ENCODE measurements at regions not wholly inside any gene's neighbourhood (a gene's known extent, or its start where the extent isn't known, plus 50 kb on each side); places are given as distances from the start of the nearest gene placed in this dataset.

DNA sequence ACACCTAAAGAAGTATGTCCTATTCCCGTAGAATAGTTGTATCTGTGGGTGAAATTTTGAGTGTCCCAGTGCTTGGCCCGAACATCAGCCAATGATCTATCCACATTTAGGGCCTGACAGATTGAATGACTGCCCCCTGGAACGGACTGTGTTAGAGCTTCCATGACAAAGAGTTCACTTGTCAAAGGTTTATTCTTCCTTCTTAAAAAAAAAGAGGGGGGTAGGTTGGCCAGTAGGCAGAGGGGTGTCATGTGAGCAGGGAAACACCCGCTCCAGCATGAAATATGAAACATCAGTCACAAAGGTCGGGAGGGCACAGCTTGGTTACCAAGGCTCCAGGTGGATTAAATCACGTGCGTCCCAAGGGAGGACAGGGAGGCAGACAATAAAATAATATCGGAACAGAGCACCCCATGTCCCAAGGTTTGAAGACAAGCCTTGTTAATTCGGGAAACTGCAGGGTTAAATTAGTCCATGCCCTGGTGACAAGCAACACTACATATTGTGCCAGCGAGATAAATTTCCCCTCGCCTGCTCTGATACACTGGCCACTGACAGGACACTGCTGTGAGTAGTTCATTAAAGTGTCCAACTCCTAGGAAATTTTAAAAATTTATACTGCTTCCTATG is 401.2 kb downstream of the IRX1 start:
- no peak overlapping the region for H3K27ac Mint-ChIP-seq
- no peaks in the 10 kb centered on the region for H3K27me3 Mint-ChIP-seq
- no peak overlapping the region for H3K4me3 Mint-ChIP-seq
- intact Hi-C loops (cut with micrococcal nuclease) = no loop called here
- H3K36me3 Mint-ChIP-seq (ENCODE audit: low read depth) = no peaks in the 10 kb centered on the region
- no peak for DNase-seq
- H3K4me1 Mint-ChIP-seq = no peaks in the 10 kb centered on the region
- peaks cover 4% of the 10 kb centered on the region for H3K9me3 Mint-ChIP-seq

DNA sequence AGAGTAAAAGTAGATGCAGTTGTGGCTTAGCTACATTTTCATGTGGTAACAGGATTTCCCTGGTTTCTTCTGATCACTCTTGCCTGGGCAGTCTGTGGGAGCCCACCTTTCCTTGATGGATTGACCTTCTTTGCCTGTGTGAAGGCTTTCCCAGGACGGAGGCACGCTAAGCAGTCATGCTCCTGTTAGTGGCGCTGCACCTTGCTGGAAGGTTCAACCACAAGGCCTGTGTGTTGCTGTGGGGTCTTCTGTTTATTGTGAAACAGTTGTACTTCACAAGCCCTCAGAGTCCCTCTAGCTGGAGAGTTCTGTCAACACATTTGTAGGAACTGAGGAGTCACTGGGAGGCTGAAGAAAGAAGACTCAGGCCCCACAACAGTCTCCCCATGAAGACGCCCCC is 402.0 kb downstream of the IRX1 start:
- H3K4me1 Mint-ChIP-seq = no peaks in the 10 kb centered on the region
- no peak overlapping the region for H3K4me3 Mint-ChIP-seq
- H3K27ac Mint-ChIP-seq = no peak overlapping the region
- no peaks in the 10 kb centered on the region for H3K36me3 Mint-ChIP-seq (ENCODE audit: low read depth)
- no peaks in the 10 kb centered on the region for H3K27me3 Mint-ChIP-seq
- DNase-seq = no peak
- H3K9me3 Mint-ChIP-seq = peaks cover 8% of the 10 kb centered on the region
- intact Hi-C loops (cut with micrococcal nuclease) = no loop called here

DNA sequence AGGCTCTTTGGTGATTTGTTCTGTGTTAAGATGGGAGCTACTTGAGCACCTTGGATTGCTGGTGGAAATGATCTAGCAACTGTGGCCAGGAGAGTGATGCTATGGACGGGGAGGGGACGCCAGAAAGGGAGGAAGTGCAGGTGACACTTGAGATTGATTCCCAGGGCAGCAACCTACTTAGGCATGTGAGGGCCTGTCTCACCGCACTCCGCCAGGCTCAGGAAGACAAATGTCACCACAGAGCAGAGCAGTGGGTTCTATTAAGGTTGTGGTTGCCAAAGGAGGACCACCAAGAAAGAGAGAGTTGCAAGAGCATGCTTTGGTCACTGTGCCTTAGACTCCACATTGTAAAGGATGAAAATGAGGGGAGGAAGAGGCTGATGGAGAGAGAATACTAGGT is 404.3 kb downstream of the IRX1 start:
- no peak for DNase-seq
- intact Hi-C loops (cut with micrococcal nuclease) = no loop called here
- Mint-ChIP-seq H3K4me3 (no peak overlapping the region), H3K4me1 (no peaks in the 10 kb centered on the region), H3K27ac (no peak overlapping the region), H3K36me3 (ENCODE audit: low read depth) (no peaks in the 10 kb centered on the region), H3K27me3 (no peaks in the 10 kb centered on the region), H3K9me3 (peaks cover 4% of the 10 kb centered on the region)

DNA sequence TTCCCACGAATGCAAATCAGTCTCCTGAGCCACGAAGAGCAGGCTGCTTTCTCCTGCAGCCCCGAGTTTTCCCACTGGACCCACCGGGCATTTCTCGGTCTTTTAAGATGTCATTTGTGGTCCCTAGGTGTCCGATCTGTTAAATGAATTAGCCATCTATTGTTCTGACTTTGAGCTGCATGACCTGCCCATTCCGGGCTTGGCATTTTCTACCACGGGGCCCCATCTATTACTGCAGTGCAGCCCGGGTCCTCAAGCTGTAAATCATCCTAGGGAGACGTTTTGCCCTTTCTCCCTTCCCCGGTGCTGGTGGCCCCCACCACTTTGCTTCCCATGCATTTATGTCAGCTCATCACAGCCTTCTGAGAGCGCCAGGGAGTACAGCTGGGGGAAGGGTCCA is 405.4 kb downstream of the IRX1 start:
- H3K4me1 Mint-ChIP-seq = no peaks in the 10 kb centered on the region
- H3K4me3 Mint-ChIP-seq = no peak overlapping the region
- no peaks in the 10 kb centered on the region for H3K27me3 Mint-ChIP-seq
- H3K36me3 Mint-ChIP-seq (ENCODE audit: low read depth) = no peaks in the 10 kb centered on the region
- DNase-seq = no peak
- H3K9me3 Mint-ChIP-seq = peaks cover 7% of the 10 kb centered on the region
- H3K27ac Mint-ChIP-seq = no peak overlapping the region
- intact Hi-C loops (cut with micrococcal nuclease) = no loop called here

DNA sequence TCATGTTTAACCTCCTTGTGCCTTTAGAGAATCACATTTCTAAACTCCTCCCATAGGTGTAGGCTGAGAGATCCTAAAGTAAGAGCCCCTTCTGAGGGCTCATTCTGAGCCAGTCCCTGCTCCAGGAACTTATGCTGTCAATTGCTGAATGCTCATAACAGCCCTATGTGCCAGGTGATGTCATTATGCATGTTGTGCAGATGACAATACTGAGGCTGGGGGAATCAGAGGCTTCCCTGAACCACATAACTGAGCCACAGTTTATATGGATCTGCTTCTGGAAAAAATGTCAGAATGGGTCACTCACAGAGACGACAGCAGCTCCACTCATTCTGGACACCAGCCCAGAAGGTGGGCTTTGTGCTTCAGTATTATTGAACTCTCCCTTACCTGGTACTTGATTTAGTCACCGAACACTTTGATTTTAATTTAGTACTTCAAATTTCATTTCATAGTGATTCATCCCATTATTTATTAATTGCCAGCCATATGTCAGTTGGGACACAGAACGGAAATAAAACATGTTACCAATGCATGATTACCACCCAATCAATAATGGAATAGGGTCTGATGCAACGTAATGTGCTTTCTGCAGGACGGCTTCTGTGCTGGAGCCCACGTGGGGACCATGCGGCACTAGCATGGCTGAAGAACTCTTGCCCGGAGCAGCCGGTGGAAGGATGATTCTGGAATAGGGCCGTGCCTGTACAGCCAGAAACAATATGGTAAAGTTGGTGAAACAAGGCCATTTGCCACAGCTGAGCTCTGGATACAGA is 406.3 kb downstream of the IRX1 start:
- intact Hi-C loops (cut with micrococcal nuclease) = no loop called here

DNA sequence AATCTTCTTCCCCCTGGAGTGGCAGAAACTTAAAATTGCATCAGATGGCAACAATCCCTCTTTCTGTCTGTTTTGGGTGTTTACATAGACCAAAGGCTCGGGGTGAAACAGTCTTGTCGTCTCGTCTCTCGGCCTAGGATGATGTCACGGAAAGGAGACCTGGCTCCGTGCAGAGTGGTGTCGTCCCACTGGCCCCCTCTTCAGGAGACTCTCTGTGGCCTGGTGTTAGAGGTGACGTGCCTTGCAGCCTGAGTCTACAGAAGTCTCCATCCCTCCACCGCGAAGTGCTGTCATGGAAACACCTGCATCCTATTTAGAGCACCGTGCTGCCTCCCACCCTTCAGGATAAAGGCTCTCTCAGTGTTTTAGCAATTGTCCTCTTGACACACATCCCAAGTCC is 409.7 kb downstream of the IRX1 start:
- Mint-ChIP-seq H3K27me3 (no peaks in the 10 kb centered on the region), H3K4me1 (no peaks in the 10 kb centered on the region), H3K9me3 (peaks cover 7% of the 10 kb centered on the region), H3K36me3 (ENCODE audit: low read depth) (no peaks in the 10 kb centered on the region), H3K27ac (no peak overlapping the region), H3K4me3 (no peak overlapping the region)
- no peak for DNase-seq
- intact Hi-C loops (cut with micrococcal nuclease) = no loop called here

More for the DNA sequence above, 406.3 kb downstream of the IRX1 start:
- no peaks in the 10 kb centered on the region for H3K27me3 Mint-ChIP-seq
- peaks cover 7% of the 10 kb centered on the region for H3K9me3 Mint-ChIP-seq
- H3K4me1 Mint-ChIP-seq = no peaks in the 10 kb centered on the region
- no peak for DNase-seq
- H3K27ac Mint-ChIP-seq = no peak overlapping the region
- no peaks in the 10 kb centered on the region for H3K36me3 Mint-ChIP-seq (ENCODE audit: low read depth)
- no peak overlapping the region for H3K4me3 Mint-ChIP-seq

DNA sequence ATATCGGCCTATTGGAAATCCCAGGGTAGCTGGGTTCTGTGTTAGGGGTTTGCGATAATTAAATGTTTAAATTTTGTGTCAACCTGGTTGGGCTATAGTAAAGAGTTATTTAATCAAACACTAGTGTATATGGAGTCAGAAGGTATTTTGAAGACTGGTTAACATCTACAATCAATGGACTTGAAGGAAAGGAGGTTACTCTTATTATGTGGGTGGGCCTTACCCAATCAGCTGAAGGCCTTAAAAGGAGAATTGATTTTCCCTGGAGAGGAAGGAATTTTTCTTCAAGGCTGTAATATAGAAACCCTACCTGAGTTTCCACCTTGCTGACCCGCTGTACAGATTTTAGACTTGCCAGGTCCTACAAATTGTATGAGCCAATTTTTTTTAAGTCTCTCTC is 411.4 kb downstream of the IRX1 start:
- peaks cover 7% of the 10 kb centered on the region for H3K9me3 Mint-ChIP-seq
- no peak for DNase-seq
- H3K27ac Mint-ChIP-seq = no peak overlapping the region
- H3K36me3 Mint-ChIP-seq (ENCODE audit: low read depth) = no peaks in the 10 kb centered on the region
- H3K4me1 Mint-ChIP-seq = no peaks in the 10 kb centered on the region
- H3K27me3 Mint-ChIP-seq = no peaks in the 10 kb centered on the region
- no peak overlapping the region for H3K4me3 Mint-ChIP-seq
- intact Hi-C loops (cut with micrococcal nuclease) = no loop called here

DNA sequence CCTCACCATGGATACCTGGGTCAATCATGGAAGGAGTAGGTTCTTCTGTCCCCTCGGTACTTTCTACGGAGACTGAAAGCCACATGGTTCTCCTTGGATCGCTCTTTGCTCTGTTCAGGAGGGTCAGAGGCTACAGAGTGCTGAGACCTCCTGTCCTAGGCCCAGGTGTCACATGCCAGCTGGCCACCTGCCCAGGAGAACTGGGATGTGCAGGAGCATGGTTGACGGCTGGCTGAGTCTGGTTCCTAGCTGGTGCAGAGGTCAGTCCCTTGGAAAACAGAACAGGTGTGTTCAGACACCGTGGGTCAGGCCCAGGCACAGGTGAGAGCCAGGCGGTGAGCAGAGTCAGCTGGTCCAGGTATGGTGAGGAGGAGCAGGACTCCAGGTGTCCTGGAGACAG is 416.3 kb downstream of the IRX1 start:
- H3K9me3 Mint-ChIP-seq = no peaks in the 10 kb centered on the region

DNA sequence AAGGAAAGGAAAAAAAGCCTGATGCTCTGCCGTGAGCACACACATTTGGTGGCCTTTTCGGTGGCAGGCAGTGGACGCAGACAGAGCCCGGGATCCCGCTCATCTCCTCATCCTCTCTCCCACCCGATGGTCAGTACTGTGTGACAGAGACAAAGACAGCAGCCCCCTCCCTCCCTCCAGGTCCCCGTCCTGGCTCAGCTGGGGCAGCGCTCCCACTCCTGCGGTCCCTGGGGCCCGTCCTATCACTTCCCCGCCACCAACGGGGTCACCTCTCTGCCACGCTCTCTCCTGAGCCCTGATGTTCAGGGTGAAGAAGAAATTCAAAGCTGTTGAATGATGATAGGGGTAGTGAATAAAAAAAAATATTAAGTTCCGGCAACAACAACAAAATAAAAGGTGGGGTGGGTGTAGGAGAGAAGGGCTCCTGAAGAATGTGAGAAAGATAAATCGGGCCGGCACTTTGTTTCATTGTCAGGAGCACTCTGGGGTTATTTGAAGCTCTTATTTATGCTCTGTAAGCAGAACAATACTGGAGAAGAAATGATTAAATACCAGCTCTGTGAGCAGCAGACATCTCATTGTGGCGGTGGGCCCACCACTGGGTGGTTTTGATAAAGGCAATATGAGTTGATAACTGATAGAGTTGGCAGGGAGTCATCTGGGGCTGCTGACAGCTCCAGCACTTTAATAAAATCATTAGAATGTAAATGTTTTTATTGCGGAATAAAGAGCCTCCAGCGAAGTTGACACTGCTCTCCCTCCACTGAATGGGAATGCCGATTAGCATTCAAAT is 417.7 kb downstream of the IRX1 start:
- Mint-ChIP-seq H3K9me3 (no peaks in the 10 kb centered on the region), H3K27ac (no peak overlapping the region), H3K4me3 (no peak overlapping the region), H3K36me3 (ENCODE audit: low read depth) (no peaks in the 10 kb centered on the region), H3K4me1 (no peaks in the 10 kb centered on the region), H3K27me3 (no peaks in the 10 kb centered on the region)
- intact Hi-C loops (cut with micrococcal nuclease) = no loop called here
- no peak for DNase-seq

More for the DNA sequence above, 416.3 kb downstream of the IRX1 start:
- Mint-ChIP-seq H3K36me3 (ENCODE audit: low read depth) (no peaks in the 10 kb centered on the region), H3K4me1 (no peaks in the 10 kb centered on the region), H3K27me3 (no peaks in the 10 kb centered on the region), H3K4me3 (no peak overlapping the region), H3K27ac (no peak overlapping the region)
- intact Hi-C loops (cut with micrococcal nuclease) = no loop called here
- no peak for DNase-seq

DNA sequence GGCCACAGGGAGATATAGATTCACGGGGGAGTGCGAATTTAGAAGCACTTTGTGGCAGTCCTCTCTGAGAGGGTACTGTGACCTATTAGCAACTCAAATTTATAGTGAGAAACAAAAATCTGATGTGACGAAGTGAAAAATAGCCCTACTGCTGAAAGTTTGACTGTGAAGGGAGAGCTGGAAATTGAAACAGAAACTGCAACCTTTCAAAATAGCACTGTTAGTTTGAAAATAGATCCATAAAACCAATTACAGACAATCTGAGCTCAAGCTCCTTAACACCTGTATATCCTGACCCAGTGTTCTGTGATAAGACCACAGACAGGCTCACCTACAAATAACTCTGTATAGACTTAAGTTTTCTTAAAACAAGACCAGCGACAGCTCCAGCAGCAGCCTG is 420.1 kb downstream of the IRX1 start:
- intact Hi-C loops (cut with micrococcal nuclease) = no loop called here
- no peaks in the 10 kb centered on the region for H3K4me1 Mint-ChIP-seq
- no peaks in the 10 kb centered on the region for H3K36me3 Mint-ChIP-seq (ENCODE audit: low read depth)
- no peaks in the 10 kb centered on the region for H3K27me3 Mint-ChIP-seq
- DNase-seq = no peak
- H3K4me3 Mint-ChIP-seq = no peak overlapping the region
- no peaks in the 10 kb centered on the region for H3K9me3 Mint-ChIP-seq
- H3K27ac Mint-ChIP-seq = no peak overlapping the region

DNA sequence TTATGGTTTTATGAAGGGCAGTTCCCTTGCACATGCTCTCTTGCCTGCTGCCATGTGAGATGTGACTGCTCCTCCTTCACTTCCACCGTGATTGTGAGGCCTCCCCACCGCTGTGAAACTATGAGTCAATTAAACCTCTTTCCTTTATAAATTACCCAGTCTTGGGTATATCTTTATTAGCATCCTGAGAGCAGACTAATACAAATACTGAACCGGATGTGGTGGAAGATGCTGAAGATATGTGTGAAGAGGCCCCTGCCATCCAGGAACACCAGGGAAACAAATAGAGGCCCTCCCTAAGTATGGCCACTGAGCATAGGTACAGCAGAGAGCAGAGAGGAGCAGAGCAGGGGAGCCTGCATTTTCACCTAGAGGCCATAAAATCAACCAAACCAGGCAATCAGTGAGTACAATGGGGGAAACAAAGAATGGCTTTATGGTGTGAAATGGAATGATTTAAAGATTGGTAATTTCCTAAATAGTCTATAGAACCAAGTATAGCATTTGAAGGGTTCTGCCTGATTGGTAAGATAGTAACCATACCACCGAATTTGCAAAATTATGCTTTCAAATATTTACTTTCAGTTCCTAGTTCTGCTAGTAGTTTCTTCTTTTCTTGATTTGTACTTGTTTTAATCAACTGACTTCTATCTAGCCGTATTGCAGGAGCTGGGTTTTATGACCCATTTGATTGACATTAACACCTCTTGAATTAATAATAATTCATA is 421.6 kb downstream of the IRX1 start:
- H3K4me1 Mint-ChIP-seq = no peaks in the 10 kb centered on the region
- DNase-seq = no peak
- no peak overlapping the region for H3K4me3 Mint-ChIP-seq
- no peak overlapping the region for H3K27ac Mint-ChIP-seq
- H3K27me3 Mint-ChIP-seq = no peaks in the 10 kb centered on the region
- no peaks in the 10 kb centered on the region for H3K36me3 Mint-ChIP-seq (ENCODE audit: low read depth)
- H3K9me3 Mint-ChIP-seq = peaks cover 2% of the 10 kb centered on the region
- intact Hi-C loops (cut with micrococcal nuclease) = no loop called here

DNA sequence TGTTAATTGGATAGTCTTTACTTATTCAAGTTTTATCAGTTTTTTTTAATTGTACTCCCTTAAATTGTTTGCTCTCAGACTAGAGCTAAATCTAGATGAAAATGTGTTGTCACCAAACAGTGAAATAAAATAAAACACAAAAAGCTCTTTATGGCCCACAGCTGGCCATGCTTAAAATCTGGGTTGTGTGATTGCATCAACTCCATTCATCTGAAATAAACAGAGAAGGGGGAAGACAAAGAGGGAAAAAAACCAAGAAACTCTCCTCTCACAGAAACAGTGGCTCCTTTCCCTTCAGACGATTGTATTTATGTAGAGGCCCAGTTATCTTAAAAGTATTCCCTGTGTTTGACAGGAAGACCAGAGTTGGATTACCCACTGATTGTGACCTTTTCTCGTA is 422.4 kb downstream of the IRX1 start:
- no peak for DNase-seq
- Mint-ChIP-seq H3K4me1 (no peaks in the 10 kb centered on the region), H3K27me3 (no peaks in the 10 kb centered on the region), H3K9me3 (peaks cover 3% of the 10 kb centered on the region), H3K4me3 (no peak overlapping the region), H3K36me3 (ENCODE audit: low read depth) (no peaks in the 10 kb centered on the region), H3K27ac (no peak overlapping the region)
- intact Hi-C loops (cut with micrococcal nuclease) = no loop called here

DNA sequence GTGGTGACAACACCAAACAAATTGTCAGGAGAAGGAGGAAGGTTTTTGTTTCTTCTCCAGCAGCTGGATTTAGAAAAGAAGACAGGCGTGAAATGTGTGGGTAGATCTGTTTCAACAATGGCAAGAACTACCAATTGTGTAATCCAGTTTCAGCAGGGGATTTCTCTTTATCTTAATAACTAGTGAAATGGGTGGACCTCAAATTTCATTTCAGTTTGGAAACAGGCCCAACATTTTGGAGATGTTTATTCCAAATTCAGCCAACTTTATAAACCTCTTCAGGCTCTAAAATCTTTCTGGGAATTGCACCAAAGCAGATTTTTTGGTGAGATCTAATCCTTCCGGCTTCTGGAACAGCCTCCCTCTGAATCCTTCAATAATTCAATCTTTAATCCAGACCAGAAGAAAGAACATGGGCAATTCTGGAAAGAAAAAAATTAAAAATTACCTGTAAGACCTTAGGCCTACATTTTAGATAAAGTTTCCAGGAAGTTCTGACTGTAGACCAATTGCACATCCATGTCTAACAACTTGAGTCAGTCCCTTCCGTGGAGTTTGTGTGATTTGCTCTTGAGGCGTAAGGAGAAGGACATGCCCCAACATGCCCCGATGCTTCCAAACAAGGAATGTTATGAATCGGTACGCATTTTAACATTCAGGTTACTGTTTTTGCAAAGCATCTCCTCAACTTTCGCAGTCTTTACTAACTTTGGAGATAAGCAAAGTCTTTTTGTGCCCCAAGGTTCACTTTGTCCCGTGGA is 423.6 kb downstream of the IRX1 start:
- Mint-ChIP-seq H3K27ac (no peak overlapping the region), H3K27me3 (no peaks in the 10 kb centered on the region), H3K36me3 (ENCODE audit: low read depth) (no peaks in the 10 kb centered on the region), H3K9me3 (peaks cover 3% of the 10 kb centered on the region), H3K4me3 (no peak overlapping the region), H3K4me1 (no peaks in the 10 kb centered on the region)
- DNase-seq = no peak
- intact Hi-C loops (cut with micrococcal nuclease) = no loop called here
